H9 (cell line): ENCODE measurements at regions not wholly inside any gene's neighbourhood (a gene's known extent, or its start where the extent isn't known, plus 50 kb on each side); places are given as distances from the start of the nearest gene placed in this dataset.

Source experiments
- DNase-seq: peaks from one replicate; pipeline ENCODE4 v3.0.0-alpha.2; 2017
- H2AFZ ChIP-seq: one replicate; pipeline ENCODE4 v1.6.1; 2013; ENCODE audit warnings: mild to moderate bottlenecking, low read length, control low read depth, moderate library complexity
- H2AK5ac ChIP-seq: 2 replicates; pipeline ENCODE4 v1.6.1; 2013; ENCODE audit warnings: low read length, control low read depth, mixed read lengths; ENCODE audit not compliant: insufficient read length
- H2BK120ac ChIP-seq: one replicate; pipeline ENCODE4 v1.6.1; 2013; ENCODE audit warnings: low read depth, mild to moderate bottlenecking, low read length, control low read depth, inconsistent platforms; ENCODE audit not compliant: poor library complexity, severe bottlenecking
- H2BK12ac ChIP-seq: 2 replicates; pipeline ENCODE4 v1.6.1; 2013; ENCODE audit warnings: low read length, control low read depth, mixed read lengths, low read depth; ENCODE audit not compliant: insufficient read length
- H2BK15ac ChIP-seq: 2 replicates; pipeline ENCODE4 v1.6.1; 2013; ENCODE audit warnings: low read depth, low read length, control low read depth
- H2BK20ac ChIP-seq: one replicate; pipeline ENCODE4 v1.6.1; 2013; ENCODE audit warnings: low read depth, mild to moderate bottlenecking, low read length, control low read depth, inconsistent platforms; ENCODE audit not compliant: poor library complexity, severe bottlenecking
- H2BK5ac ChIP-seq: 2 replicates; pipeline ENCODE4 v1.6.1; 2013; ENCODE audit warnings: low read length, control low read depth, mixed read lengths; ENCODE audit not compliant: insufficient read length
- H3K14ac ChIP-seq: 2 replicates; pipeline ENCODE4 v1.6.1; 2013; ENCODE audit warnings: low read length, control low read depth; ENCODE audit not compliant: insufficient read depth
- H3K18ac ChIP-seq: 2 replicates; pipeline ENCODE4 v1.6.1; 2013; ENCODE audit warnings: low read depth, mild to moderate bottlenecking, mixed read lengths, low read length, control low read depth; ENCODE audit not compliant: insufficient read length
- H3K23ac ChIP-seq: 2 replicates; pipeline ENCODE4 v1.6.1; 2013; ENCODE audit warnings: low read length, control low read depth, mixed read lengths, low read depth; ENCODE audit not compliant: insufficient read length
- H3K23me2 ChIP-seq: 2 replicates; pipeline ENCODE4 v1.6.1; 2013; ENCODE audit warnings: low read depth, mild to moderate bottlenecking, mixed read lengths, low read length, control low read depth; ENCODE audit not compliant: insufficient read length, poor library complexity, severe bottlenecking
- H3K27ac ChIP-seq: 2 replicates; pipeline ENCODE4 v1.5.1; 2013; ENCODE audit warnings: low read length, control low read depth, mixed read lengths, low read depth; ENCODE audit not compliant: insufficient read length
- H3K27me3 ChIP-seq: 2 replicates; pipeline ENCODE4 v1.6.1; 2013; ENCODE audit warnings: low read length, control low read depth, inconsistent platforms; ENCODE audit not compliant: insufficient read depth
- H3K4ac ChIP-seq: 2 replicates; pipeline ENCODE4 v1.6.1; 2013; ENCODE audit warnings: low read depth, mild to moderate bottlenecking, control low read depth, inconsistent platforms, low read length, moderate library complexity
- H3K4me1 ChIP-seq: 2 replicates; pipeline ENCODE4 v1.6.1; 2013; ENCODE audit warnings: low read length, control low read depth, inconsistent platforms; ENCODE audit not compliant: insufficient read depth
- H3K4me2 ChIP-seq: 2 replicates; pipeline ENCODE4 v1.6.1; 2013; ENCODE audit warnings: low read length, control low read depth, mixed read lengths; ENCODE audit not compliant: insufficient read length, insufficient read depth
- H3K56ac ChIP-seq: 2 replicates; pipeline ENCODE4 v1.6.1; 2013; ENCODE audit warnings: low read depth, mild to moderate bottlenecking, mixed read lengths, low read length, control low read depth; ENCODE audit not compliant: insufficient read length
- H3K79me1 ChIP-seq: 2 replicates; pipeline ENCODE4 v1.6.1; 2013; ENCODE audit warnings: low read depth, mild to moderate bottlenecking, moderate library complexity, low read length, control low read depth, inconsistent platforms; ENCODE audit not compliant: insufficient read depth, poor library complexity, severe bottlenecking
- H3K79me2 ChIP-seq: 2 replicates; pipeline ENCODE4 v1.6.1; 2013; ENCODE audit warnings: low read length, control low read depth, inconsistent platforms; ENCODE audit not compliant: insufficient read depth
- H3K9ac ChIP-seq: 2 replicates; pipeline ENCODE4 v1.6.1; 2013; ENCODE audit warnings: low read length, control low read depth, mixed read lengths; ENCODE audit not compliant: insufficient read length; ENCODE audit errors: extremely low read depth
- H3K9me3 ChIP-seq: one replicate; pipeline ENCODE4 v1.6.1; 2013; ENCODE audit warnings: low read depth, low read length, inconsistent platforms; ENCODE audit not compliant: control insufficient read depth
- H3T11ph ChIP-seq: one replicate; pipeline ENCODE4 v1.6.1; 2013; ENCODE audit warnings: mild to moderate bottlenecking, low read length, control low read depth, inconsistent platforms
- H4K20me1 ChIP-seq: one replicate; pipeline ENCODE4 v1.6.1; 2013; ENCODE audit not compliant: control insufficient read depth, insufficient read length, insufficient read depth
- H4K5ac ChIP-seq: 2 replicates; pipeline ENCODE4 v1.6.1; 2013; ENCODE audit warnings: low read depth, mild to moderate bottlenecking, mixed read lengths, low read length, control low read depth; ENCODE audit not compliant: insufficient read length
- H4K8ac ChIP-seq: replicated peaks from 2 replicates; pipeline ENCODE4 v1.6.1; 2013; ENCODE audit warnings: low read length, control low read depth, mixed read lengths, low read depth; ENCODE audit not compliant: insufficient read length
- H4K91ac ChIP-seq: 2 replicates; pipeline ENCODE4 v1.6.1; 2013; ENCODE audit warnings: low read depth, mild to moderate bottlenecking, moderate library complexity, mixed read lengths, low read length, control low read depth; ENCODE audit not compliant: insufficient read length
- H3K27ac Mint-ChIP-seq, 3 experiments: 2 replicates in 2 of 3; 3 replicates in 1 of 3; pipeline ENCODE4 v1.8.0; 2020 to 2021; ENCODE audit warnings: mixed read lengths in 3 of 3, mild to moderate bottlenecking in 1 of 3, moderate library complexity in 1 of 3
- H3K27me3 Mint-ChIP-seq: 2 replicates; pipeline ENCODE4 v1.8.0; 2021; ENCODE audit warnings: low read depth, mild to moderate bottlenecking, moderate library complexity, mixed read lengths
- H3K36me3 Mint-ChIP-seq, 3 experiments: 2 replicates in 2 of 3; 3 replicates in 1 of 3; pipeline ENCODE4 v1.8.0; 2020 to 2021; ENCODE audit warnings: low read depth in 3 of 3, mixed read lengths in 3 of 3; ENCODE audit not compliant: insufficient read depth in 1 of 3
- H3K4me1 Mint-ChIP-seq, 2 experiments: 2 replicates each; pipeline ENCODE4 v1.8.0; 2020; ENCODE audit warnings: mixed read lengths in 2 of 2
- H3K4me3 Mint-ChIP-seq, 2 experiments: 2 replicates in 1 of 2; 3 replicates in 1 of 2; pipeline ENCODE4 v1.8.0; 2020 to 2021; ENCODE audit warnings: mild to moderate bottlenecking in 2 of 2, mixed read lengths in 2 of 2, moderate library complexity in 1 of 2
- H3K9me3 Mint-ChIP-seq, 2 experiments: 2 replicates in 1 of 2; 3 replicates in 1 of 2; pipeline ENCODE4 v1.8.0; 2020; ENCODE audit warnings: mild to moderate bottlenecking in 2 of 2, mixed read lengths in 2 of 2, moderate library complexity in 1 of 2
- WGBS: extraction: QIAGEN DNeasy Blood & Tissue Kit; methylation state at CpG from one replicate; pipeline ENCODE4 v1.1.7; 2013; ENCODE audit warnings: missing lambda C conversion rate, low lambda C conversion rate, mixed read lengths; ENCODE audit not compliant: insufficient read length; ENCODE audit errors: extremely low coverage; 5-methylcytosine and 5-hydroxymethylcytosine counted together
- TF ChIP-seq, protein P1 (sequence below): fragments of 200-600 bp; sonication (generic); conservative IDR thresholded peaks from 3 replicates; pipeline ENCODE4 v1.8.0; 2021; ENCODE audit warnings: antibody characterized with exemption, mild to moderate bottlenecking

DNA sequence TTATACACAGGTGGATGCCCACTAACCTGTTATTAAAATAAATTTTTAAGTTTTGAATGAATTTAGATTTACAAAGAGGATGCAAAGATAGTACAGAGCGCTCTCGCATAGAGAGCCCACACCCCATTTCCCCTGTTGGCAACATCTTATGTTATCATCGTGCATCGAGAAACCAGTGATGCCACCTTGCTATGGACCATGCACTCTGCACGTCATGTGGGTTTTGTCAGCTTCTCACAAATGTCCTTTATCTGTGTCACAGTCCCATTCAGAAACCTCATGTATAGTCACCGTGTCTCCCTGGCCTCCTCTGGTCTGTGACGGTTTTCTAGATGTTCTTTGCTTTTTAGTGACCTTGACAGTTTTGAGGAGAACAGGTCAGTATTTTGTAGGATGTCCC, 60.0 kb downstream of the ING1 start:
- no peak overlapping the region for H3K27ac Mint-ChIP-seq
- H3K79me1 ChIP-seq: no peaks in the 10 kb centered on the region
- H3K14ac ChIP-seq: no peak overlapping the region
- no peak overlapping the region for H2BK20ac ChIP-seq
- no peak overlapping the region for H3K23ac ChIP-seq
- WGBS: no CpG with 5 or more reads among the region's 7 CpGs
- H3K56ac ChIP-seq: no peak overlapping the region
- H3K9me3 ChIP-seq: no peaks in the 10 kb centered on the region
- H2BK12ac ChIP-seq: no peak overlapping the region
- TF ChIP-seq, protein P1, sequence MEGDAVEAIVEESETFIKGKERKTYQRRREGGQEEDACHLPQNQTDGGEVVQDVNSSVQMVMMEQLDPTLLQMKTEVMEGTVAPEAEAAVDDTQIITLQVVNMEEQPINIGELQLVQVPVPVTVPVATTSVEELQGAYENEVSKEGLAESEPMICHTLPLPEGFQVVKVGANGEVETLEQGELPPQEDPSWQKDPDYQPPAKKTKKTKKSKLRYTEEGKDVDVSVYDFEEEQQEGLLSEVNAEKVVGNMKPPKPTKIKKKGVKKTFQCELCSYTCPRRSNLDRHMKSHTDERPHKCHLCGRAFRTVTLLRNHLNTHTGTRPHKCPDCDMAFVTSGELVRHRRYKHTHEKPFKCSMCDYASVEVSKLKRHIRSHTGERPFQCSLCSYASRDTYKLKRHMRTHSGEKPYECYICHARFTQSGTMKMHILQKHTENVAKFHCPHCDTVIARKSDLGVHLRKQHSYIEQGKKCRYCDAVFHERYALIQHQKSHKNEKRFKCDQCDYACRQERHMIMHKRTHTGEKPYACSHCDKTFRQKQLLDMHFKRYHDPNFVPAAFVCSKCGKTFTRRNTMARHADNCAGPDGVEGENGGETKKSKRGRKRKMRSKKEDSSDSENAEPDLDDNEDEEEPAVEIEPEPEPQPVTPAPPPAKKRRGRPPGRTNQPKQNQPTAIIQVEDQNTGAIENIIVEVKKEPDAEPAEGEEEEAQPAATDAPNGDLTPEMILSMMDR: no peak
- H3K36me3 Mint-ChIP-seq: no peaks in the 10 kb centered on the region
- no peak overlapping the region for H4K91ac ChIP-seq
- no peaks in the 10 kb centered on the region for H3K4me1 ChIP-seq
- peaks cover 0 to 6% of the 10 kb centered on the region in 2 experiments; a peak in 2 of 4 replicates for H3K4me1 Mint-ChIP-seq
- no peaks in the 10 kb centered on the region for H3K9me3 Mint-ChIP-seq
- H4K8ac ChIP-seq: no peak overlapping the region
- no peak overlapping the region for H2BK120ac ChIP-seq
- H3K4me3 Mint-ChIP-seq: no peak overlapping the region
- no peak overlapping the region for H3K4me2 ChIP-seq
- no peaks in the 10 kb centered on the region for H4K20me1 ChIP-seq
- H4K5ac ChIP-seq: no peak overlapping the region
- no peak overlapping the region for H3K9ac ChIP-seq
- no peak overlapping the region for H2BK15ac ChIP-seq
- no peak overlapping the region for H2AFZ ChIP-seq
- no peak overlapping the region for H2BK5ac ChIP-seq
- peaks cover 3% of the 10 kb centered on the region for H3K23me2 ChIP-seq
- H3K4ac ChIP-seq: no peak overlapping the region
- DNase-seq: no peak
- H3K27ac ChIP-seq: no peak overlapping the region
- H3K79me2 ChIP-seq: no peaks in the 10 kb centered on the region
- peaks cover 9% of the 10 kb centered on the region for H3K27me3 Mint-ChIP-seq
- no peaks in the 10 kb centered on the region for H3K27me3 ChIP-seq
- H3T11ph ChIP-seq: no peak overlapping the region
- H2AK5ac ChIP-seq: no peak overlapping the region
- H3K18ac ChIP-seq: no peak overlapping the region
